ENCODE measurements at regions not wholly inside any gene's neighbourhood (a gene's known extent, or its start where the extent isn't known, plus 50 kb on each side); places are given as distances from the start of the nearest gene placed in this dataset.
"Not testable (repeated sequence)": the region's sequence is repeated elsewhere in the genome, so short reads cannot be mapped to it uniquely, and the experiment has no call there.

DNA sequence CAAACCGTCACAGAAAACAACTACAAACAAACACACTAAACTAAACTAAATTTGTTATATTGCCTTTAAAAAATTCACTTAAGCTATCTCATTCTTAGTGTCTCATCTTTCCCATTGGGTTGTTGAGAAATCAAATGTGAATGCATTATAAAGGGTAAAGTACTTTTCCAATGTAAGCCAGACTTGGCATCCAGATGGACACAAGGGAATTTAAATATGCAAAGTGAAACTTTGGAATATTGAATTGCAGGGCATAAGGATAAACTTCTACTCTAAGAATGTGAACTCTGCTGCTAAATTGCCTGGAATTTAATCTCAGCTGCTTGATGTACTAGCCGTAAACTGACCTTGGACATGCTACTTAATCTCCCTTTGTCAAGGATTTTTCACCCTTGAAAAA, 1554.6 kb downstream of the CDH8 start:
- DNase-seq = no peak

DNA sequence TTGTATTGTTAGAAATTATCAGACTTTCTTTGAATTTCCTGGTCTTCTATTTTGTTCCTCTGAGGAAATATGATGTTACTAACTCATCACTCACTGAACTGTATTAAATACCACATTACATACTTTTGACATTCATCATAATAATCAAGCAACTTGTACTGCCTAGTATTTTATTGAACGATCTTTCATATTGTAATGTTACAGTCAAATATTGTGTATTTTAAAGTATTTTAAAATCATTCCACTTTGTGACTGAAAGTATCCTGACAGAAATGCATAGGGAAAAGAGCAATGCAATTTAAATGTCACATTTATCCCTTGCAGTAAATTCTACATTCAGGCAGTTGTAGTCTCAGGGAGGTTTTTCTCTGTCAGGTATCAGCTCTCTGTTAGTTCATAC, 1557.4 kb downstream of the CDH8 start:
- DNase-seq = no peak

GRCh38 chr16:60463986-60464385, 1572.3 kb downstream of the CDH8 start:
- no peak for DNase-seq

GRCh38 chr16:60459463-60459862, 1576.8 kb downstream of the CDH8 start:
- no peak for DNase-seq

DNA sequence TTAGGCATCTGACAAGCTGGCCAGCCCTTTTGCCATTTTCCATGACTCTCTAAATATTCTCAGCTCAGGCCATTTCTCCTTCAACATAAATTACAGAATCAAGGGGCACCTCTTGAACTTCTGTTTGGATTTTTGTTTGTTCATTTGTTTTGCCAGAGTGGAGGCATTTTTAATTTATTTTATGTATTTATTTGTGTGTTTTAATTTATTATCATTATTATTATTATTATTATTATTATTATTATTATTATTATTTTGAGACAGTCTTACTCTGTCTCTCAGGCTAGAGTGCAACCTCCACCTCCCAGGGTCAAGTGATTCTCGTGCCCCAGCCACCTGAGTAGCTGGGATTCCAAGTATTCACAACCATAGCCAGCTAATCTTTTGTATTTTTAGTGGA, 1578.0 kb downstream of the CDH8 start:
- DNase-seq = no peak

- no peak for DNase-seq
These were observed 1583.6 kb downstream of the CDH8 start for GRCh38 chr16:60452646-60453045.

DNA sequence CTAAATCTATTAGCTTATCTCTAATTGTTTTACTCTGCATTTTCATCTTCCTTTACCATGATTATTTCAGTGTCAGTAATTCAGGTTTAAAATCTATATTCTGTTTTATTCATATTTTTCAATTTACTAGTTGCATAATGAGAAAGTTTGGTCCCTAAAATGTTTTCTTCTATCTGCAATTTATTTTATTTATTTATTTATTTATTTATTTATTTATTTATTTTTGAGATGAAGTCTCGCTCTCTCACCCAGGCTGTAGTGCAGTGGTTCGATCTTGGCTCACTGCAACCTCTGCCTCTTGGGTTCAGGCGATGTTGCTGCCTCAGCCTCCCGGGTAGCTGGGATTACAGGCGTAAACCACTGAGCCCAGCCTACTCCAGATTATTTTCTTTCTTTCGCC, 1597.3 kb downstream of the CDH8 start:
- DNase-seq = no peak

DNA sequence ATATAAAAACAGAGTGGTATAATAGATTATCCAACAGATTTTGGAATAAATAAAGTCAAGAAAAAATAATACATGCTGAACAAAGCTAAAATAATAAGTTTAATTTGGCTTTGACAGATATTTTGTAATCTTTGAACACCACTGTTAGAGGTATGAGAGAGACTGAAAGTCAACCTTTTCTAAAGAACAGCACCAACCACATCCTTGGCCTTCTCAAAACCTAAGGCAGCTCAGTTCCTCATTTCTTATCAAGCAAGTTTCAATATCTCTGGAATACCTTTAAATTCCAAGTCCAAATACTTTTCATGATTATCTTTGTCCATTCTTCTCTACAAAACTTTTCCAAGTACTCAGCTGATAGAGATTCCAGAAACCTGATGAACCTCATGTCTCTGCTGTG, 1603.8 kb downstream of the CDH8 start:
- DNase-seq = no peak

DNA sequence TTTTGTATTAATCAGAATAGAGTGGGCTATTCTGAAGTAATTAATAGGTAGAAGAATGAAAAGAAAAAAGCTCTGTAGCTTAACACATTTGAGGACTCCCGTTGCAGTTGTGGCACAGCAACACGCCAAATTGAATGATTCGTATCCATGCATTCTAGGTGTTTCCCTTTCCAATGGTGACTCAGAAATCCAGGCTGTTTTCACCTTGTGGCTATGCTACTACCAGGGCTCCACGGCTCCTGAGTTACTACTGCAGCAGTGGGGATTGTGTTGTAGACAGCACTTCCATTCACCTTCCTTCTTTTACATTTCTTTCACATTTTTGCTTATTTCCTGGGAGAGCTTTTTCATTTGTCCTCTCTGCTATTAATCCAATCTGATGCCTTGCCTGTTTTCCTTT, 1616.4 kb downstream of the CDH8 start:
- no peak for DNase-seq

- no peak for DNase-seq
These were observed 1621.6 kb downstream of the CDH8 start for GRCh38 chr16:60414613-60415012.

DNA sequence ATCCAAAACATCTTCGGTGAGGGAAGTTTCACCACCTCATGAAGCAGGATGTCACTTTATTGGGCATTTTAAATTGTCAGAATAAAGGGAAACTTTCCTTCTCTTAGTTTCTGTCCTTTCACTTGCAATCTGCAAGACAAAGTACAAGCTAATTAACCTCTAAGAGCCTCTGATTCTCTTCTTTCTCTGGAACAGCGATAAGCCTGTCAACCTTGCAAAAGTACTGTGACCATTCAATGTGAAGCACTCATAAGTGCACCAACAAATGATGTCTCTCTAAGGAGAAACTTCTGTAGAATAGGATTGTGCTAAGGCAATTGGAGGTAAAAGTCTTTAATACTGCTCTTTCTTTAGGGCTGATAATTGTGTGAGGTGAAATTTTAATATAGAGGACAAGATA, 1622.3 kb downstream of the CDH8 start:
- no peak for DNase-seq

DNA sequence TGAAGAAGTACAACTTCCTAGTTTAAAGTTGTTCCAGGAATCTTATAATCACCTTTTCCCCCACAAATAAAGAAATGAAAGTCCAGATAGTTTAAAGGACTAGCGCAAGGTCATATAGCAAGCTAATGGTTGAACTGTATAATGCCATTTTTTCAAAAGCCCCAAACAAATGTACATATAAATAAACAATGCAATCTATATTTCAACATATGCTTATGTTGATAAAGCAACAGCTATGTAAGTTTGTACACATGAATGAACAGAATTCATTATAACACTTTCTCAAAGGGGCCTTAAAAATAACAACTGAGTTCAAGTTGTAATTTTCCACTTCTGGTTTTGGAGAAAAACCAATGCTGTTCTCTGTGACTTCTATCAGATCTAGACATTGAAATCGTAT, 1628.6 kb downstream of the CDH8 start:
- no peak for DNase-seq

DNA sequence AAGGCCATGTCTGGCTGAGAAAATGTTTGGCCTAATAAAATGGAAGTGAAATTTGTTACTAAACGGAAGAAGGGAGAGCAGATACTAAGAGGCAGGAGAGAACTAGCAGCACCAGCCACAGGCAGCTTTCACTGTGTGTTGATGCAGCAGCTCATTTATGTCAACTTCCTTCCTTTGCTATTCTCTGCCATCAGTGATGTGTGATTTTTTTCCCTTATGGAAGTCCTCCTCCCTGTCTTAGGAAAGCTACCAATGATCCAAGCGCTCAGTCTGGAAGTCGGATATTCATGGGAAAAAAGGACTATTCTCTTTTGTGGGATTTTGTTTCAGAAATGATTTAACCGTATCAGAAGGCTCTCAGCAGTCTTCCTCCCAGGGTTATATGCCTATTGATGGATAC, 1629.2 kb downstream of the CDH8 start:
- DNase-seq = no peak

GRCh38 chr16:60405286-60405685, 1631.0 kb downstream of the CDH8 start:
- no peak for DNase-seq

GRCh38 chr16:60404401-60404800, 1631.8 kb downstream of the CDH8 start:
- DNase-seq = no peak

DNA sequence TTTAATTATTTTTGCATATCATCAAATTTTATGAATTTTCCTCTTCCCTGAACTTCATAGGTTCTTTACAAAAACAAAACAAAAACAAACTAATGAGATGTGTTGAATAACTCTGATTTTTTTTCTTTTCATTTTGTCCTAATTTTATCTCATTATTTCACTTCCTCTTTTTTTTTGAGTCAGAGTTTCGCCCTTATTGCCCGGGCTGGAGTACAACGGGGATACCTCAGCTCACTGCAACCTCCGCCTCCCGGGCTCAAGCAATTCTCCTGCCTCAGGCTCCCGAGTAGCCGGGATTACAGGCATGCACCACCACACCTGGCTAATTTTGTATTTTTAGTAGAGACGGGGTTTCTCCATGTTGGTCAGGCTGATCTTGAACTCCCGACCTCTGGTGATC, 1633.3 kb downstream of the CDH8 start:
- DNase-seq = not testable (repeated sequence)

- no peak for DNase-seq
These were observed 1643.9 kb downstream of the CDH8 start for GRCh38 chr16:60392380-60392779.

GRCh38 chr16:60371591-60371990, 1637.5 kb upstream of the GOT2 start:
- no peak for DNase-seq

DNA sequence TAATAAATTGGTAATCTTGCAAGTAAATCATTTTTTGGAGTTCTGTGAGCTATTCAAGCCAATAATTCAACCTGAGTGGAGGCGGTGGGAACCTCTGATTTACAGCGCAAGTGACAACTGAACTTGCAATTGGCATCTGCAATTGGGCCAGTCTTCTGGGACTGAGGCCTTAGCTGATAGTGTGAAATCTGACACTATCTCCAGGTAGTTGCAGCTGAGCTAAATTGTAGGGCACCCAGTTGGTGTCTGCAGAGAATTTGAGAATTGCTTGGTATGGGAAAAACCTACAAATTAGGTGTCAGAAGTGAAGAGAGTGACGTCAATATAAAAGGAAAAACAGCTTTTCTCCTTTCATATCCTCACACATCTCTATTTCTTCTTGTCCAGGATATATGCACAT, 1633.6 kb upstream of the GOT2 start:
- DNase-seq = no peak

- DNase-seq = no peak
These were observed 1629.5 kb upstream of the GOT2 start for GRCh38 chr16:60363566-60363965.

- DNase-seq = not testable (repeated sequence)
These were observed 1625.8 kb upstream of the GOT2 start for GRCh38 chr16:60359866-60360265.

GRCh38 chr16:60359412-60359811, 1625.3 kb upstream of the GOT2 start:
- DNase-seq = not testable (repeated sequence)

DNA sequence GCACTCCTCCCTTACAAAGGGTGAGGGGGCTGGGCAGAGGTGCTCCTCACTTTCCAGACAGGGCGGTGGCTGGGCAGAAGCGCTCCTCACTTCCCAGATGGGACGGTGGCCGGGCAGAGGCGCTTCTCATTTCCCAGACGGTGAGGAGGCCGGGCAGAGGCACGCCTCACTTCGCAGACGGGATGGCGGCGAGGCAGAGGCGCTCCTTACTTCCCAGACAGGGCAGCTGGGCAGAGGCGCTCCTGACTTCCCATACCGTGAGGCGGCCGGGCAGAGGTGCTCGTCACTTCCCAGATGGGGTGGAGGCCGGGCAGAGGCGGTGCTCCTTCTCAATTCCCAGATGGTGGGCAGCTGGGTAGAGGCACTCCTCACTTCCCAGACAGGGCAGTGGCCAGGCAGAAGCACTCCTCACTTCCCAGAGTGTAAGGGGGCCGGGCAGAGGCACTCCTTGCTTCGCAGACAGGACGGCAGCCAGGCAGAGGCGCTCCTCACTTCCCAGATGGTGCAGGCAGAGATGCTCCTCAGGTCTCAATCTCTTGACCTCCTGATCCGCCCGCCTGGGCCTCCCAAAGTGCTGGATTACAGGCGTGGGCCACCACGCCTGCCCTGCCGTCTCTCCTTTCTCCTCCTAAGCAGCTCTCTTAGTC, 1623.9 kb upstream of the GOT2 start:
- DNase-seq = not testable (repeated sequence)

- no peak for DNase-seq
These were observed 1612.1 kb upstream of the GOT2 start for GRCh38 chr16:60346256-60346655.

DNA sequence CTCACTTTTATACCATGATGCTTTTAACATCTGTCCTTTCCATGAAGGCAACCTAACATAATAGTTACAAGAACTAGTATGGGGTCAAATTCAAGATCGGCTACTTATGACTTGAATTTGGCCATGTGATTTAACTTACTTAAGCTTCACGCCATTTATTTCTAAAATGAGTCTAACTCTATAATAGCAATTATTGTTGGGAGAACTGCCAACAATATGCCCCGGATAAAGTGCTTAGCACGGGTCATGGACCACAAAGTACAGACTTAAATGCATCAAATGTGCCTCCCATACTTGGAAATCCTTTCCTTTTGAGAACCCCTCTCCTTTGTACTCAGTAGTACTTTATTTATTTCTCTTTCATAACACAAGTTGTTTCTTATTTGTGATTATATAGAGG, 1603.6 kb upstream of the GOT2 start:
- DNase-seq = no peak

DNA sequence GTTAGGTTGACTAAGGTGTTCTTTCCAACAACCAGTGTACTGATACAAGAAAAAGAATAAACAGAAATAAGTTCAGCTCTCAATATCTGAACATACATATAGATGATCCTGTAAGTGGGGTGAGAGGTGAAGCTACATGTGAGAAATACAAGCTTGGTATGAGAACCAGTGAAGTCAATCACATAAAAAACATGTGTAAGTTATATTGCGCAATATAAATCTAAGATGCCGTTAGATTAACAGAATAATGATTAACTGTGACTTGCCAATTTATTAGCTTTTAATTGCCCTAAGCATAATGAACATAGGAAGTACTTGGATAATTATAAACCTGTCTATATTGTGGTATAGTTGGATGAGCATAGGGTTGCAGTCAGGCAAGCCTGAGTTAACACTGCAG, 1597.1 kb upstream of the GOT2 start:
- no peak for DNase-seq

All from SHP77 treated with DMSO at 0.1 percent for 48 hours (cell line).